Heart left ventricle (tissue), 16 donors: ENCODE measurements at regions not wholly inside any gene's neighbourhood (a gene's known extent, or its start where the extent isn't known, plus 50 kb on each side); places are given as distances from the start of the nearest gene placed in this dataset.
A peak's percentile ranks its signal among the peaks of the same experiment; 100 is the strongest.

ENCODE experiments used
- ATAC-seq, 4 donors: fragments of 200-7000 bp; cut with Tn5 transposase; one replicate each; pipeline ENCODE4 v1.9.1; 2020 to 2022; ENCODE audit warnings: moderate library complexity in 4 of 4, mild to moderate bottlenecking in 3 of 4, moderate number of reproducible peaks in 1 of 4
- DNase-seq, 5 donors: peaks; one replicate each; pipeline ENCODE4 v3.0.0-alpha.2; 2020
- H3K27ac ChIP-seq, 12 donors: fragments of 200-600 bp; sonication (generic) in 4 of 12; one replicate each; pipeline versions ENCODE4 v1.5.0 to v1.8.0; 2016 to 2022; ENCODE audit warnings: mild to moderate bottlenecking in 2 of 12
- H3K27me3 ChIP-seq, 9 donors: fragments of 200-600 bp; sonication (generic) in 2 of 9; one replicate each; pipeline versions ENCODE4 v1.5.1 to v1.8.0; 2016 to 2022; ENCODE audit warnings: mild to moderate bottlenecking in 3 of 9
- H3K36me3 ChIP-seq, 9 donors: fragments of 200-600 bp; sonication (generic) in 2 of 9; one replicate each; pipeline versions ENCODE4 v1.5.0 to v1.8.0; 2018 to 2022; ENCODE audit warnings: mild to moderate bottlenecking in 2 of 9
- H3K4me1 ChIP-seq, 12 donors: fragments of 200-600 bp; sonication (generic) in 4 of 12; one replicate each; pipeline versions ENCODE4 v1.5.0 to v1.8.0; 2016 to 2022; ENCODE audit warnings: mild to moderate bottlenecking in 3 of 12
- H3K4me3 ChIP-seq, 12 donors: fragments of 200-600 bp; sonication (generic) in 4 of 12; one replicate each; pipeline versions ENCODE4 v1.5.0 to v1.8.0; 2017 to 2022; ENCODE audit warnings: mild to moderate bottlenecking in 9 of 12, moderate library complexity in 4 of 12
- H3K9me3 ChIP-seq, 12 donors: fragments of 200-600 bp; sonication (generic) in 4 of 12; one replicate each; pipeline versions ENCODE4 v1.5.0 to v1.8.0; 2016 to 2022; ENCODE audit warnings: mild to moderate bottlenecking in 1 of 12
- POLR2A ChIP-seq, 2 donors: fragments of 450-650 bp; IDR thresholded peaks; one replicate each; pipeline ENCODE4 v1.6.1; 2017; ENCODE audit warnings: antibody characterized with exemption in 2 of 2, mild to moderate bottlenecking in 2 of 2, moderate library complexity in 2 of 2
- WGBS, 4 donors: extraction: QIAGEN DNeasy Blood & Tissue Kit in 2 of 4; methylation state at CpG; one replicate each; pipeline versions ENCODE4 v1.1.5 to v1.1.7; 2013 to 2018; 5-methylcytosine and 5-hydroxymethylcytosine counted together
- intact Hi-C, 10 donors: fragments of 100-400 bp; cut with DNase I; formaldehyde crosslinking; loops; one replicate each; pipeline versions ENCODE4 v1.11.1 to v1.14.2; 2022
- TF ChIP-seq, protein P1 (sequence below), 12 donors: fragments of 200-600 bp; sonication (generic) in 4 of 12; IDR thresholded peaks; one replicate each; pipeline versions ENCODE4 v1.5.0 to v1.8.0; 2018 to 2022; ENCODE audit warnings: antibody characterized with exemption in 12 of 12, mild to moderate bottlenecking in 5 of 12
- donor health status: ischemic (EF 13 %, LVEDD 7.1; RV severe dilation, severe dysfunction).
- donor health status: healthy with polysubstance abuse.
- donor health status: DM: no; HTN: yes; CAD: no.
- donor health status: DM: no; HTN: no; CAD: no.
- donor health status: ischemic (EF 25% LVEDD 6.9; RV normal size, moderate dysfunction).
- donor health status: ischemic (EF 25% LVEDD 5.7; RV mildly dilated, moderate dysfunction).
- donor health status: healthy.
- donor health status: DM: yes; HTN: yes; CAD: no.
- donor health status: ischemic (EF 35%, LVEDD 5.7; RV mildly dilated, moderate dysfunction).
- donor health status: nonischemic (EF 11% LVEDD 7.7; RV severe dilation, severe dysfunction).
- donor health status: DM: yes; HTN: yes; CAD: no.
- donor health status: PGD.
- donor health status: ischemic (EF 29% LVEDD 5.4; RV normal size, mild dysfunction).
- donor health status: nonischemic (EF 23%, LVEDD 6.1; RV moderate dilation, normal function).

DNA sequence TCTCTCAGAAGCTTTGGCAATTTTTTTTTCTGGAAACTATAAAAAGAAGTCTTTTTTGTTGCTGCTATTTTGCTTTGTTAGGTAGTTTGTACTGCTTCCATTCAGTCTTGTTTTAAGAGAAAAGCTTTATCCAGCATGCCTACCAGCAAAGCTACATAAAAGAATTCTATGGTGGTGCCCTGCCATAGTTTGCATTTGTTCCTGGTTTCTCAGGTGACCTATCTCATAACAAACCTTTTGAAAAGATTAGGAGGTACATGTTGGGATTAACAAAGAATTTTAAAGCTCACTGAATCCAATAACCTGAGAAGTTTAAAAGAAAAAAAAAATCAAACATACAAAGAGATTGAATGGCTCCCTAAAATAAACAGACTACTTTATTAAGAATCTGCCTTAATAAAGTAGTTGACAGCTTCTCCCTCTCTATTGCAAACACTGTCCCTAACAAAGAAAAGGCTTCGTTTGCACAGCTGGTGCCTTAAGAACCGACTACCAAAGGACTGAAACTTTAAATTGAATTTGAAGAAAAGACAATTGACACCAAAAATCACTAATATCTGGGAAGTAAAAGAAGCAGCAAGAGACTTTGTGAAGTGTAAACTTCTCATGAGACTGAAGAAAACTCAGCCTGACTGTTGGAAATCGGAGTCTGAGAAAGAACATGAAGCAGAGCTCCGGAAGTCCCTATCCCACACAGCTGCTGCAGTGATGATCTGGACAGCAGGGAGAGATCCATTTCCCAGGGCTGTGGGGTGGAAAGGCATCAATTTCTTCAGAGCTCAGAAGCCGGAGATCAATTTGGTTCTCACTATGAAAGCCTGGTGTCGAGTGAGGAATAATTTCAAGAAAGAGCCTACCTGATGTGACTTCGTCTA is 102.7 kb upstream of the PLEKHA5 start:
- Histone ChIP-seq H3K36me3 (no peaks in the 10 kb centered on the region), H3K27me3 (no peaks in the 10 kb centered on the region), H3K27ac (peak overlapping the region in 5 of 12 donors; percentile 17 to 58 (median 37)), H3K9me3 (peaks cover 0 to 7% (median 0%) of the 10 kb centered on the region in 12 donors), H3K4me1 (peaks cover 0 to 7% (median 1%) of the 10 kb centered on the region in 12 donors), H3K4me3 (no peak overlapping the region)
- intact Hi-C loops: no loop called here
- ATAC-seq (peak in 2 of 4 donors; percentile 57 to 69), DNase-seq (no peak)
- WGBS, 4 donors: 61 to 74% (median 69%) methylated on average over 7 of the region's 7 CpGs
- no peak for TF ChIP-seq POLR2A (IDR thresholded peaks at IDR 0.05)
- TF ChIP-seq, protein P1, sequence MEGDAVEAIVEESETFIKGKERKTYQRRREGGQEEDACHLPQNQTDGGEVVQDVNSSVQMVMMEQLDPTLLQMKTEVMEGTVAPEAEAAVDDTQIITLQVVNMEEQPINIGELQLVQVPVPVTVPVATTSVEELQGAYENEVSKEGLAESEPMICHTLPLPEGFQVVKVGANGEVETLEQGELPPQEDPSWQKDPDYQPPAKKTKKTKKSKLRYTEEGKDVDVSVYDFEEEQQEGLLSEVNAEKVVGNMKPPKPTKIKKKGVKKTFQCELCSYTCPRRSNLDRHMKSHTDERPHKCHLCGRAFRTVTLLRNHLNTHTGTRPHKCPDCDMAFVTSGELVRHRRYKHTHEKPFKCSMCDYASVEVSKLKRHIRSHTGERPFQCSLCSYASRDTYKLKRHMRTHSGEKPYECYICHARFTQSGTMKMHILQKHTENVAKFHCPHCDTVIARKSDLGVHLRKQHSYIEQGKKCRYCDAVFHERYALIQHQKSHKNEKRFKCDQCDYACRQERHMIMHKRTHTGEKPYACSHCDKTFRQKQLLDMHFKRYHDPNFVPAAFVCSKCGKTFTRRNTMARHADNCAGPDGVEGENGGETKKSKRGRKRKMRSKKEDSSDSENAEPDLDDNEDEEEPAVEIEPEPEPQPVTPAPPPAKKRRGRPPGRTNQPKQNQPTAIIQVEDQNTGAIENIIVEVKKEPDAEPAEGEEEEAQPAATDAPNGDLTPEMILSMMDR (IDR thresholded peaks at IDR 0.05): no peak

DNA sequence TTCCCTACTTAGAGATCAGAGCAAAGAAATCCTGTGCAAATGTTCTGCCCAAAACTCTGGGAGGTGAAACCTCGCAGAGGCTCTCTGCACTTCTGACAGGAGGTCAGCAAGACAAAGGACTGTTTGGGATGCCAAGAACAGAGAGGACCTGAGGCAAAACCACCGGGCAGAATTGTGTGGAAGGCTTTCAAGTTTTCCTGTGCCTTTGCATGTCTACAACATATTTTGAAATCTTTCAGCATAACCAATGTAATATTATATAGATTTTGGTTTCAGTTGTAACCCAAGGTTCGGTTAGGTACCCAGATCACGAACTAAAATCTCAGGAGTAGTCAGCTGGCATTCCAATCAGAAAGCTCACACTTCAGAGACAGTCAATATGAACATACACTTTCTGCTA is 99.4 kb upstream of the PLEKHA5 start:
- Histone ChIP-seq H3K9me3 (peaks cover 0 to 14% (median 1%) of the 10 kb centered on the region in 12 donors), H3K27ac (no peak overlapping the region), H3K4me1 (peaks cover 0 to 13% (median 1%) of the 10 kb centered on the region in 12 donors), H3K4me3 (no peak overlapping the region), H3K36me3 (no peaks in the 10 kb centered on the region), H3K27me3 (no peaks in the 10 kb centered on the region)
- intact Hi-C loops: loop anchor here in 3 of 10 donors (10.0 kb wide), 3 partner anchors 155 to 275 kb away; no protein-coding TSS in a partner anchor
- no peak for ATAC-seq
- no peak for DNase-seq
- TF ChIP-seq, protein P1 (IDR thresholded peaks at IDR 0.05): no peak
- no peak for TF ChIP-seq POLR2A (IDR thresholded peaks at IDR 0.05)
- 68 to 79% (median 73%) methylated on average over 4 of the region's 4 CpGs for WGBS, 4 donors

DNA sequence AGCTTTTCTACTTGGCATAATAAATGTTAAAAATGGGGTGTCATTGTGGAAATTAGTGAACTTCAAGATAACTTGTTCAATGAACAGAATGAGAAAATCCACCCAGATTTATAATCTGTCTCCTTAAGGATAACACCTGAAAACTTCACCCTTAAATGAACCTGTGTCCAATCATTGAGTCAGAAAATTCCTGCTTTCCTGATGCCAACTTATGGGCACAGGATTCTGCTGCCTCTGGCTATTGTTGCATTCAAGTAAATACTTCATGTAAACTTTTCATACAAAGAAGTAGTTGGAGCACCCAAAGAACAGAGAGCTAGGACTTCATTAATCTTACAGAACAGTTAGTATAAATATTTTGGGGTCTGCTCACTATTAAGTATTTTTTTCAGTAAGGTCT is 98.9 kb upstream of the PLEKHA5 start:
- ATAC-seq (no peak), DNase-seq (no peak)
- peaks cover 0 to 11% (median 1%) of the 10 kb centered on the region in 12 donors for H3K9me3 ChIP-seq
- peak overlapping the region in 2 of 12 donors; percentile 11 to 25 for H3K27ac ChIP-seq
- no peak overlapping the region for H3K4me3 ChIP-seq
- intact Hi-C loops: loop anchor here in 3 of 10 donors (10.0 kb wide), 3 partner anchors 154 to 276 kb away; no protein-coding TSS in a partner anchor
- H3K27me3 ChIP-seq: no peaks in the 10 kb centered on the region
- H3K4me1 ChIP-seq: peaks cover 0 to 17% (median 2%) of the 10 kb centered on the region in 12 donors
- no peaks in the 10 kb centered on the region for H3K36me3 ChIP-seq
- TF ChIP-seq, protein P1 (IDR thresholded peaks at IDR 0.05): no peak

DNA sequence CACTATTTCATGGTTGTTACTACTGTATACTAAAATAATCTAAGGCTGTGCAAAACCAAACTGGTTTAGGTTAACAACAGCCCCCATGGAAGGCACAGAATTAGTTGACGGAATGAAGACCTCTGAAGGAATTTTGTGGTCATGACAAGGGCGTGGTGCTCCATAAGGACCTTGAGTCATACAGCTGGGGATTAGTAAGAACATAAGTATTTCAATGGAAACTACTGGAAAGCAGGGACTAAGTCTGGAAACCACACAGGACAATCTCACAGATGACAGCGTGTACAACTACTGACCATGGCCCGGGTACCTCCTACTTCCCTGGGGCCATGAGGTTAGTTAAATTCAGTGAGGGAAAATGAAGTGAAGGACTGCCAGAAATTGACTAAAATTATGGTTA is 98.5 kb upstream of the PLEKHA5 start:
- DNase-seq: no peak
- ATAC-seq: peak; percentile 16 to 61 (median 60)
- no peak for TF ChIP-seq POLR2A (IDR thresholded peaks at IDR 0.05)
- TF ChIP-seq, protein P1 (IDR thresholded peaks at IDR 0.05): no peak
- Histone ChIP-seq H3K27ac (peak overlapping the region in 2 of 12 donors; percentile 11 to 25), H3K4me1 (peaks cover 0 to 21% (median 5%) of the 10 kb centered on the region in 12 donors), H3K27me3 (no peaks in the 10 kb centered on the region), H3K4me3 (no peak overlapping the region), H3K9me3 (peaks cover 0 to 8% (median 0%) of the 10 kb centered on the region in 12 donors), H3K36me3 (no peaks in the 10 kb centered on the region)
- intact Hi-C loops: loop anchor here in 3 of 10 donors (10.0 kb wide), 3 partner anchors 154 to 276 kb away; no protein-coding TSS in a partner anchor
- WGBS, 4 donors: 67 to 84% (median 80%) methylated on average over 4 of the region's 4 CpGs
